HG03342 (cell line): ENCODE measurements at regions not wholly inside any gene's neighbourhood (a gene's known extent, or its start where the extent isn't known, plus 50 kb on each side); places are given as distances from the start of the nearest gene placed in this dataset.

ENCODE experiments used
- ATAC-seq: cut with Tn5 transposase; IDR thresholded peaks from one replicate; pipeline ENCODE4 v1.9.1; 2021; ENCODE audit warnings: mild to moderate bottlenecking, moderate library complexity; ENCODE audit not compliant: unreplicated experiment

- no peak for ATAC-seq
These were observed 69.7 kb upstream of the SPAG17 start for GRCh38 chr1:118254491-118255425.

- no peak for ATAC-seq
These were observed 69.0 kb upstream of the SPAG17 start for GRCh38 chr1:118254001-118254400.

GRCh38 chr1:118253053-118253915, 68.3 kb upstream of the SPAG17 start:
- ATAC-seq = no peak

GRCh38 chr1:118252624-118253023, 67.6 kb upstream of the SPAG17 start:
- ATAC-seq = no peak

- ATAC-seq = no peak
These were observed 65.2 kb upstream of the SPAG17 start for GRCh38 chr1:118250232-118250631.

GRCh38 chr1:118249641-118250040, 64.6 kb upstream of the SPAG17 start:
- no peak for ATAC-seq

GRCh38 chr1:118247593-118247992, 62.6 kb upstream of the SPAG17 start:
- ATAC-seq = no peak

GRCh38 chr1:118246646-118247045, 61.6 kb upstream of the SPAG17 start:
- ATAC-seq = no peak

GRCh38 chr1:118244194-118244593, 59.2 kb upstream of the SPAG17 start:
- no peak for ATAC-seq

- no peak for ATAC-seq
These were observed 58.2 kb upstream of the SPAG17 start for GRCh38 chr1:118243269-118243668.
